Activated CD4-positive, alpha-beta T cell treated with anti-CD3 and anti-CD28 coated beads for 48 hours (primary cell): ENCODE measurements at regions not wholly inside any gene's neighbourhood (a gene's known extent, or its start where the extent isn't known, plus 50 kb on each side); places are given as distances from the start of the nearest gene placed in this dataset.

Experiments
- DNase-seq: peaks from one replicate; pipeline ENCODE4 v3.0.0-alpha.2; 2020

DNA sequence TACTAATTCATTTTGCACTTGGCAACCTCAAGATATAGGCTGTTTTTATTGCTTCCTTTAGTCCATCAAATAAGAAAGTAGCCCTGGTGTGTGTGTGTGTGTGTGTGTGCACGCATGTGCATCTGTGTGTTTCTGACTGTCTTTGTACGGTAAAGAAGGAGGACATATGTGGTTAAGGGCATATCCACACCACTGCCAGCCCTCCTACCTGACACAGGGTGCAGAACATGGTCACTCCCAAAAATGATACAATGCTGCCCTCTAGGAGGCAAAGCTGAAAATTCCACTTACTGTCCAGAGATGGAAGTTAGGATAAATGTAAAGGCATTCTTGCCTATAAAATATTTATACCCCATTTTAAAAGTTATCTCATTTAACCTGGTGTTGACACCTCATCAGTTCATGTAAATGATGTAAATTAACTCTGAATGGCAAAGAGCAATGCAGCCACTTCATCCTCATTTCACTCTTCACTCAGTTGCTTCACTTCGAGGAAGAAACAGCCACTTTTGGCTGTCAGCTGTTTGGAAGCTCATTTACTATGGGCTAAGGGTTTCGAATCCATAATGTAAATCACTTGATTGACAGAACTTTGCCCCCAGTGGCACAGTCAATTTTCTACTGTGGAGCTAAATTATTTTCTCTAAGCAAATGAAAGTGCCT is 83.1 kb upstream of the MTNR1B start:
- peak; percentile 28 for DNase-seq

DNA sequence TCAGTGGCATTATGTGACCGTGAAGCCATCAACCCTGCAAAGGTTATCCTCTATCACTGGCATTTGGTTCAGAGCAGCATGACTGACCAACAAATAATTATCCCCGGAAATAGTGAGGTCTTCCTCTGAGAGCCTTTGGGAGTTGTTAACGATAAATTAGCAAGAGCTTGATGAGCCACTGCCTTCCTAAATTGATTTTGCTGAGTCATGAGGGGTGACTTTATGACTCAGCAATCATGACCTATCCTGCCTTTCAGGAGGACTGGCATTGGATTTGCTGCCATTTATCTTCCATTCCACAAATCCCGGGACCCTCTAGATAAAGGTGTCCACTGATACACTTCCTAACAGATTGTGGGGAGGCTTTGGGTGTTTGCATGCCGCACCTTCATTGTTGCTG is 80.8 kb upstream of the MTNR1B start:
- DNase-seq, result no peak

DNA sequence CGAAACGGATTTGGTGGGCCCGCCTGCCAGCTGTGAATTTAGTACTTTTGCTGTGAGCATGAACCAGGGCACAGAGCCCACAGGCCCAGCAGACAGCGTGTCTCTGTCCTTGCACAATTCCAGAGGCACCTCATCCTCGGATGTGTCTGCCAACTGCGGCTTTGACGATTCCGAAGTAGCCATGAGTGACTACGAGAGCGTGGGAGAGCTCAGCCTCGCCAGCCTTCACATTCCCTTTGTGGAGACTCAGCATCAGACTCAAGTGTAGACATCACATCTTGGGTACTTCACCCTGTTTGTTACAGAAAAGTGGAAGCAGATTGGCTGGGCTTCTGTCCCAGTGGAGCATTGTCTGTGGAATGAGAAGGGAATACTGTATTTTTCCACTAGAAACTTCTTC is 78.6 kb upstream of the MTNR1B start:
- DNase-seq, result no peak

DNA sequence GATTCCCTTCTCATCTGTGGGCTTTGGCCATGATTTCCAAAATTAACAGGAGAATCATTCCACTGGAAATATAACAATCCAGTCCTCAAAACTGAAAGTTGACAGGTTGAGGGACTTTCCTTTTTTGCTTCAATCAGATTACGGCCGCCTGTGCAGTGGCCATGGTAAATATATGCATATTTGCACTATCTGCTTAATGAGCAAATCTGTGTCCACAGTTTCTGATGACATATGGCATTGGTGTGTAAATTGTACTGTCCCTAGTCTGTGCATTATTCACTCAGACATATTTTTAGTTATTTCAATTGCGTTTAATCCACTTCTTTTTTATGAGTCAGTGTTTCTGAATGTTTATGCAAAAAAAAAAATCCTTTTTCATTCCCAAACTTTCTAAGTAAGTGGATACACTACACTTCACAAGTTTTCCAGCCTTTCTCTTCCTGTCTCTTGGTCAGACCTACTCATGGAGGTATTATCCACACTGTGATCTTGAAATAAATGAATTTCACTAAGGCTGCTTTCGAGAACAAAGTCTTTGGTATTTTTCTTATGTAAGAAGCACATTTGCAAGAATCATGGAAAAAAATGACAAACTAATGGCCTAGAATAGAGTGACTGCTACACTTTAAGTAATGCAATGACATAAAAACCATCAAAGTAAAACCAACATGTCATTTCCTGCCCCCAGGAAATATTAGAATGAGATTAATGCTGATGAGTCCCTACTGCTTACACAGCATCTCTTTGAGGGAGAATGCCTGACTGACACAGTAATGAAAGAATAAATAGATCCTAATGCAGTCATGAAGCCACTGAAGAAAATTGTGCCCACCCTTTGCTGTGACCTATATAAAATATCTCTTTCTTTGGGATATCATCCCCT is 76.4 kb upstream of the MTNR1B start:
- no peak for DNase-seq

DNA sequence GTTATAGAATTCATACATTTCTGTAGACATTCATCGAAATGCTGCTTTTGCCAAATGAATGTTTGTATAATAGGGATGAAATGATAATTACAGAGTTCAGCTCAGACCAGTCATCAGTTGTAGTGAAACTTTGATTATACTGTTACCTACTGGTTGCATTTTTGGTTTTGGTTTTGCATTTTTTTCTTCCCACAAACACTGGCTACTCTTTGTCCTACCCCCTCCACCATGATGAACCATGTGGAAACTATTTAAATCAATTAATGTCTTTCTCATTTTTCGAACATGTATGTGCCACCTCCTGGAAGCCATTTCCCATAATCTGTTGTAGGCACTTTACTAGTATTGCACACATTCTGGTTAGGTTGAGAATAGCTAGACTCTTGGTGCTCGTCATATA is 75.3 kb upstream of the MTNR1B start:
- DNase-seq, result no peak

GRCh38 chr11:92897487-92897886 is 72.0 kb upstream of the MTNR1B start:
- DNase-seq, result no peak

DNA sequence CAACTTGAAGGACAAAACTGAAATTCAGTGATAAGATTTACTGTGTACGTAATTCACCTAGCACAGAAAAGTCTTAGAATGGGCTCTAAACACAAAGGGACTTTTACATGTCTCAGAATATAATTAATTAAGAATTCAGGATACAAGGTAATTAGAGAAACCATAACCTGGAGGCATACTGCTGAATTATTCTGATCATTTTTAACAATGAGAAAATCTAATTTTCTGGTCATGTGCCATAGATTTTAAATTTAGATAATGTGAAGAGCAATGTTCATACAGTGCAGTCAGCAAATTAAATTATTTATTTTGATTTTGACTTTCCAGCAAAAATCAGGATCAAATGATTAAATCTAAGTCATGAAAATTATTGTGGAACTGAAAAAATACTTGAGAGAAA is 67.0 kb upstream of the MTNR1B start:
- DNase-seq, result no peak

- no peak for DNase-seq
Observed at GRCh38 chr11:92907671-92908070, 61.8 kb upstream of the MTNR1B start.

- no peak for DNase-seq
Observed at GRCh38 chr11:92909214-92909613, 60.2 kb upstream of the MTNR1B start.

DNA sequence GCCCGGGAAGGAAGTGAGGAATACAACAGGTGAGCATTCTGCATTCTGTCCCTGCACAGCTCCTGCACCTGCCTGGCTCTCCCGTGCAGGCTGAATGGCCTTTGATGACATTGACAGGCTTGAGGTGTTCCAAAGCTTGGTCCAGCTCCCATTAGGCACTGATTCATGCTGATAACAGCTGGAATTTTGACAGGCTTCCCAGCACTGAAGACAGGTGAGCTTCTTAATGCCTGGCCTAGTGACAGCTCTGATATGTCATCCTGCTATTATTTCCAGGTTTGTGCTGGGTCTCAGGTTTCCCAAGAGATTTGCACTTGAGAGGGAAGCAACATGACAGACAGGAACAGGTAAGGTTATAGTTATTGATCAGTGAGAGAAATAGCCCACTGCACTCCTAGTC is 58.0 kb upstream of the MTNR1B start:
- DNase-seq, result no peak

DNA sequence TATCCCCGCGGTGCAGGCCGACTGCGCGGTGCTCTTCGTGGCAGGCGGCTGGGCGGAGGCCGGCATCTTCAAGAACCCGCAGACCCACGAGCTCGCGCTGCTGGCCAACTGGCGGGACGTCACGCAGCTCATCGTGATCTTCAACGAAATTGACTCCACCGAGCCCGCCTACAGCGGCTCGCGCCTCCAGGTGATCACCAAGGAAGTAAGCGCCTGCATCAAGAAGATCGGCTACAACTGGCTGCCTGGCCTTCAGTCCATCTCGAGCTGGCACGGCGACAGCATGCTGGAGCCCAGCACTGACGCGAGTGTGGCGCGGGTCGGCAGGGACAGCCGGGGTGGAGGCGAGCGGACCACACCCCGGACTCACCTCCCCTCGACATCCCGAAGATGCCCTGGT is 53.9 kb upstream of the MTNR1B start:
- no peak for DNase-seq

DNA sequence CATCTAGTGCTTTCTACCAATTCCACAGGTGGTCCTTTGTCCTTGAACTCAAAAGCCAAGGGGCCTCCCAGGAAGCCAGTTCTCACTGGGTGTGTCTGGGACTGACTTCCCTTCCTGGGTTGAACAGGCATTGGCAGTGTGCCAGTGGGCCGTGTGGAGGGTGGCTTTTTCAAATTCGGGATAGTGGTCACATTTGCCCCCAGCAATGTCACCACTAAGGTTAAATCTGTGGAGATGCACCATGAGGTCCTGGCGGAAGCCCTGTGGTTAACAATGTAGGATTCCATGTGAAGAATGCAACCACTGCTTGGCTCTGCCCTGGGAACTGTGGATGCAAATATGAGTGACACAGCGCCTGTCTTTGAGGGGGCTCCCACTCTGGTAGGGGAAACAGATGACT is 53.2 kb upstream of the MTNR1B start:
- DNase-seq, result no peak

- DNase-seq, result no peak
Observed at GRCh38 chr11:92917927-92918326, 51.5 kb upstream of the MTNR1B start.

GRCh38 chr11:92919048-92919447 is 50.4 kb upstream of the MTNR1B start:
- no peak for DNase-seq
